ENCODE measurements at regions not wholly inside any gene's neighbourhood (a gene's known extent, or its start where the extent isn't known, plus 50 kb on each side); places are given as distances from the start of the nearest gene placed in this dataset.

DNA sequence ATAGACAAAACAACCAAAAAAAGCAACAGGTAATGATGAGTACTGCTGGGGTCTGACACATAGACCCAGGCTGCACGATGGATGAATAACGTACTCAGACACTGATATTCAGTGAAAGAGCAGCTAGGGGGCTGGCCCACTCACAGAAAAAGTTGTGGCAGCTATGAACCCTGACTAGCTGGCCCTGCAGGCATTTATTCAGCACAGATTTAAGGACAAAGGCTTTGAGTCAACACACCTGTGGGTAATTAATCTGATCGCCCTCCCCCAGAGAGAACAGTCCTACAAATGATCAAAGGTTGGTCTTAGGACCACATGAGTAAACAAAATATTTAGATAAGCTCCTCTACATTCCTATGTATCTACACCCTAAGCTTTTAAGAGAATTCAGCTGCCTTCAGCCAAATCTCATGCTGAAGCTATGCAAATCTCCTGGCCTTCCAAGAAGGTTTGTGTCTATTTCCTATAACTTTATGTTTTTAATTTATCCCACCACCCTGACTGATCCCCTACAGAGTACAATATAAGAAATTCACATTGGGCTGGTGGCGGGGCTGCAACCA is 81.7 kb upstream of the NXT1 start:
- TF ChIP-seq, protein P1, sequence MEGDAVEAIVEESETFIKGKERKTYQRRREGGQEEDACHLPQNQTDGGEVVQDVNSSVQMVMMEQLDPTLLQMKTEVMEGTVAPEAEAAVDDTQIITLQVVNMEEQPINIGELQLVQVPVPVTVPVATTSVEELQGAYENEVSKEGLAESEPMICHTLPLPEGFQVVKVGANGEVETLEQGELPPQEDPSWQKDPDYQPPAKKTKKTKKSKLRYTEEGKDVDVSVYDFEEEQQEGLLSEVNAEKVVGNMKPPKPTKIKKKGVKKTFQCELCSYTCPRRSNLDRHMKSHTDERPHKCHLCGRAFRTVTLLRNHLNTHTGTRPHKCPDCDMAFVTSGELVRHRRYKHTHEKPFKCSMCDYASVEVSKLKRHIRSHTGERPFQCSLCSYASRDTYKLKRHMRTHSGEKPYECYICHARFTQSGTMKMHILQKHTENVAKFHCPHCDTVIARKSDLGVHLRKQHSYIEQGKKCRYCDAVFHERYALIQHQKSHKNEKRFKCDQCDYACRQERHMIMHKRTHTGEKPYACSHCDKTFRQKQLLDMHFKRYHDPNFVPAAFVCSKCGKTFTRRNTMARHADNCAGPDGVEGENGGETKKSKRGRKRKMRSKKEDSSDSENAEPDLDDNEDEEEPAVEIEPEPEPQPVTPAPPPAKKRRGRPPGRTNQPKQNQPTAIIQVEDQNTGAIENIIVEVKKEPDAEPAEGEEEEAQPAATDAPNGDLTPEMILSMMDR (IDR thresholded peaks at IDR 0.05) = no peak
- no peak for TF ChIP-seq POLR2A (IDR thresholded peaks at IDR 0.05)
